SK-N-SH treated with all-trans-retinoic acid at 6 μM for 48 hours (cell line): ENCODE measurements at regions not wholly inside any gene's neighbourhood (a gene's known extent, or its start where the extent isn't known, plus 50 kb on each side); places are given as distances from the start of the nearest gene placed in this dataset.

Experiments used
- ARNTL ChIP-seq: fragments of 450-650 bp; formaldehyde crosslinking; IDR thresholded peaks from 2 replicates; pipeline ENCODE4 v1.5.0; 2020; ENCODE audit warnings: low read depth, mild to moderate bottlenecking, moderate library complexity, borderline replicate concordance
- CSDC2 ChIP-seq: fragments of 250-450 bp; sonication (Bioruptor Pico); IDR thresholded peaks from 2 replicates; pipeline ENCODE4 v1.5.0; 2020; ENCODE audit warnings: mild to moderate bottlenecking, moderate library complexity
- ESRRG ChIP-seq: fragments of 250-450 bp; sonication (Bioruptor Pico); IDR thresholded peaks from 2 replicates; pipeline ENCODE4 v1.6.1; 2021; ENCODE audit warnings: mild to moderate bottlenecking
- RARB ChIP-seq: fragments of 250-450 bp; sonication (Bioruptor Pico); IDR thresholded peaks from 2 replicates; pipeline ENCODE4 v1.8.0; 2021; ENCODE audit warnings: mild to moderate bottlenecking, moderate library complexity
- SNAI2 ChIP-seq: fragments of 250-450 bp; sonication (Bioruptor Pico); IDR thresholded peaks from 2 replicates; pipeline ENCODE4 v1.5.0; 2020; ENCODE audit warnings: mild to moderate bottlenecking, moderate library complexity
- ZFP30 ChIP-seq: fragments of 450-650 bp; formaldehyde crosslinking; IDR thresholded peaks from 2 replicates; pipeline ENCODE4 v1.5.0; 2022; ENCODE audit warnings: mild to moderate bottlenecking, moderate library complexity
- TF ChIP-seq, protein P1 (sequence below): fragments of 250-450 bp; sonication (Bioruptor Pico); IDR thresholded peaks from 2 replicates; pipeline ENCODE4 v1.8.0; 2020; ENCODE audit warnings: mild to moderate bottlenecking, moderate library complexity, borderline replicate concordance
- TF ChIP-seq, protein P2 (sequence below): fragments of 250-450 bp; sonication (Bioruptor Pico); IDR thresholded peaks from 2 replicates; pipeline ENCODE4 v1.8.0; 2021; ENCODE audit warnings: low read depth, mild to moderate bottlenecking, moderate library complexity, borderline replicate concordance

DNA sequence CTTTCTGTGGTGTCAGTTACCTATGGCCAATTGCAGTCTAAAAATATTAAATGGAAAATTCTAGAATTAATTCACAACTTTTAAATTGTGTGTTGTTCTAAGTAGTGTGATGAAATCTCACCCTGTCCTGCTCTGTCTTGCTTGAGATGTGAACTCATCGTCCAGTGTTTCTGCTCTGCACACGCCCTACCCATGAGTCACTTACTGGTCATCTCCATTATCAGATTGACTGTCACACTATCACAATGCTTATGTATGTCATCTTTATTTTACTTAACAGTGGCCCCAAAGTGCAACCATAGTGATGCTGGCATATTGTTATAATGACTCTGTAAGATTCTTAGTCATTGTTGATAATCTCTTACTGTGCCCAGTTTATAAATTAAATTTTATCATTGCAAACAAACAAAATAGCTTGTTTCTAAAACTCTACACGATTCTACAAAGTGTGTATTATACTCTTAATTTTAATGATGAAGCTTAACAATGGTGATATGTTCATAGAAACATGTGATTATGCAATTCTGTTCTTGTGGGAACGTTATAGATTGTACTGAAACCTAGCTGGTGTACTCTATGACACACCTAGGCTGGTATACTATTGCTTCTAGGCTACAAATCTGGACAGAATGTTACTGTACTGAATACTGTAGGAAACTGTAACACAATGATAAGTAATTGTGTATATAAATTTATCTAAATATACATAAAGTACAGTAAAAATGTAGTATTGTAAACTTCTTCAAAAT lies 1086.8 kb upstream of the PIK3C3 start:
- TF ChIP-seq, protein P1, sequence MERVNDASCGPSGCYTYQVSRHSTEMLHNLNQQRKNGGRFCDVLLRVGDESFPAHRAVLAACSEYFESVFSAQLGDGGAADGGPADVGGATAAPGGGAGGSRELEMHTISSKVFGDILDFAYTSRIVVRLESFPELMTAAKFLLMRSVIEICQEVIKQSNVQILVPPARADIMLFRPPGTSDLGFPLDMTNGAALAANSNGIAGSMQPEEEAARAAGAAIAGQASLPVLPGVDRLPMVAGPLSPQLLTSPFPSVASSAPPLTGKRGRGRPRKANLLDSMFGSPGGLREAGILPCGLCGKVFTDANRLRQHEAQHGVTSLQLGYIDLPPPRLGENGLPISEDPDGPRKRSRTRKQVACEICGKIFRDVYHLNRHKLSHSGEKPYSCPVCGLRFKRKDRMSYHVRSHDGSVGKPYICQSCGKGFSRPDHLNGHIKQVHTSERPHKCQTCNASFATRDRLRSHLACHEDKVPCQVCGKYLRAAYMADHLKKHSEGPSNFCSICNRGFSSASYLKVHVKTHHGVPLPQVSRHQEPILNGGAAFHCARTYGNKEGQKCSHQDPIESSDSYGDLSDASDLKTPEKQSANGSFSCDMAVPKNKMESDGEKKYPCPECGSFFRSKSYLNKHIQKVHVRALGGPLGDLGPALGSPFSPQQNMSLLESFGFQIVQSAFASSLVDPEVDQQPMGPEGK (CRISPR knock-in tag) = 0 out of 2 replicates have a peak, but pooled peaks have one; percentile 31
- no peak for TF ChIP-seq ESRRG (CRISPR knock-in tag)
- TF ChIP-seq ZFP30 = no peak
- no peak for TF ChIP-seq CSDC2
- no peak for TF ChIP-seq SNAI2 (CRISPR knock-in tag)
- TF ChIP-seq RARB = no peak
- no peak for TF ChIP-seq ARNTL (CRISPR knock-in tag)
- TF ChIP-seq, protein P2, sequence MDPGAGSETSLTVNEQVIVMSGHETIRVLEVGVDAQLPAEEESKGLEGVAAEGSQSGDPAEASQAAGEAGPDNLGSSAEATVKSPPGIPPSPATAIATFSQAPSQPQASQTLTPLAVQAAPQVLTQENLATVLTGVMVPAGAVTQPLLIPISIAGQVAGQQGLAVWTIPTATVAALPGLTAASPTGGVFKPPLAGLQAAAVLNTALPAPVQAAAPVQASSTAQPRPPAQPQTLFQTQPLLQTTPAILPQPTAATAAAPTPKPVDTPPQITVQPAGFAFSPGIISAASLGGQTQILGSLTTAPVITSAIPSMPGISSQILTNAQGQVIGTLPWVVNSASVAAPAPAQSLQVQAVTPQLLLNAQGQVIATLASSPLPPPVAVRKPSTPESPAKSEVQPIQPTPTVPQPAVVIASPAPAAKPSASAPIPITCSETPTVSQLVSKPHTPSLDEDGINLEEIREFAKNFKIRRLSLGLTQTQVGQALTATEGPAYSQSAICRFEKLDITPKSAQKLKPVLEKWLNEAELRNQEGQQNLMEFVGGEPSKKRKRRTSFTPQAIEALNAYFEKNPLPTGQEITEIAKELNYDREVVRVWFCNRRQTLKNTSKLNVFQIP (CRISPR knock-in tag) = no peak
